ENCODE measurements at regions not wholly inside any gene's neighbourhood (a gene's known extent, or its start where the extent isn't known, plus 50 kb on each side); places are given as distances from the start of the nearest gene placed in this dataset.

DNA sequence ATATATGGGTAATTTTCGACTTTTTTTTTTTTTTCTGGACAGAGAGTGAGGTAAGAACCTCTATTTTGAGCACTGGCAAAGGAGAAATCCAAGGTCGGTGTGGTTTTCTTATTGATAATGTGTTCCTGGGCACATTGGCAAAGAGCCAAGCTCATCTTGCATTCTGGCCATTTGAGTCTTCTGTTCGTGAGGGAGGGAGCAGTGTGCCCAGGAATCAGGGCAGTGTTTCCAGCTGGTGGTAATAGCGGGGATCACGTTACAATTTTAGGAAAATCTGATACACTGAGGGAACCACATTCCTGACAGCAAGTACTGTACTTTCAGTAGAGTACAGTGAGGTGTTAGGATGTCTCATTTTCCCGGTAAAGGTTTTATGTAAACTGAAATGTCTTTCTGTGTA lies 442.3 kb upstream of the MAP3K7 start (continued):
- no peak for TF ChIP-seq TAF1 (IDR thresholded peaks at IDR 0.05; ENCODE audit: borderline replicate concordance, low read depth, low read length)
- TF ChIP-seq, protein P1, sequence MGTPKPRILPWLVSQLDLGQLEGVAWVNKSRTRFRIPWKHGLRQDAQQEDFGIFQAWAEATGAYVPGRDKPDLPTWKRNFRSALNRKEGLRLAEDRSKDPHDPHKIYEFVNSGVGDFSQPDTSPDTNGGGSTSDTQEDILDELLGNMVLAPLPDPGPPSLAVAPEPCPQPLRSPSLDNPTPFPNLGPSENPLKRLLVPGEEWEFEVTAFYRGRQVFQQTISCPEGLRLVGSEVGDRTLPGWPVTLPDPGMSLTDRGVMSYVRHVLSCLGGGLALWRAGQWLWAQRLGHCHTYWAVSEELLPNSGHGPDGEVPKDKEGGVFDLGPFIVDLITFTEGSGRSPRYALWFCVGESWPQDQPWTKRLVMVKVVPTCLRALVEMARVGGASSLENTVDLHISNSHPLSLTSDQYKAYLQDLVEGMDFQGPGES (IDR thresholded peaks at IDR 0.05): no peak
- TF ChIP-seq ZSCAN29 (IDR thresholded peaks at IDR 0.05): no peak
- TF ChIP-seq POLR2AphosphoS5 (IDR thresholded peaks at IDR 0.05; ENCODE audit: low read length): no peak

DNA sequence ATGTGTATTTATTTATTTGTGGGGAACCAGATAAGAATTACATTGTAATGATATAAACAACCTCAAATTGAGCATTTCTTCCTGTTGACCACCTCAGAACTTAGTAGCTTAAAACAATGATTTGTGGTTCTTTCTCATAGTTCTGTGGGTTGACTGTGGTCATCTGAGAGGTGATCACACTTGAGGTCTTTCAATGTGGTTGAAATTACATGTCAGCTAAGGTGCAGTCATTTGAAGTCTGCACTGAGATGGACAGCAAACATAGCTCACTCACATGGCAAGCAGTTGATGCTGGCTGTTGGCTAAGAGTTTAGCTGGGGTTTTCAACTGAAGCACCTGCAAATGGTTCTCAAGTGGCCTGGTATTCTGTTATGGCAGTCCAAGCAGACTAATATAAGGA lies 436.7 kb upstream of the MAP3K7 start:
- BruUV-seq (replicated peaks): no TSS peak
- Histone ChIP-seq H3K4me3 (no peak overlapping the region), H4K20me1 (ENCODE audit: control insufficient read depth, insufficient read depth) (no peaks in the 10 kb centered on the region), H3K4me2 (ENCODE audit: control insufficient read depth, insufficient read depth) (no peak overlapping the region), H3K36me3 (ENCODE audit: control insufficient read depth in 2 of 2, insufficient read depth in 2 of 2, low read length in 1 of 2) (no peaks in the 10 kb centered on the region), H2AFZ (ENCODE audit: control insufficient read depth, low read depth, low read length) (no peak overlapping the region), H3K9ac (ENCODE audit: control insufficient read depth, insufficient read depth, low read length) (no peak overlapping the region), H3K9me3 (replicated peaks; ENCODE audit: control insufficient read depth, insufficient read depth, low read length) (no peaks in the 10 kb centered on the region), H3K4me1 (ENCODE audit: control insufficient read depth, insufficient read depth, low read length) (no peaks in the 10 kb centered on the region), H3K79me2 (ENCODE audit: control insufficient read depth, insufficient read depth, low read length) (no peaks in the 10 kb centered on the region), H3K27ac (ENCODE audit: control insufficient read depth, insufficient read depth) (no peak overlapping the region), H3K27me3 (replicated peaks in 1 of 2; ENCODE audit: control insufficient read depth in 2 of 2, insufficient read depth in 2 of 2, low read length in 1 of 2) (no peaks in the 10 kb centered on the region)
- TF ChIP-seq RAD21 (IDR thresholded peaks at IDR 0.05; ENCODE audit: insufficient read depth, low read depth, low read length): no peak
- peak; percentile 72 for TF ChIP-seq RUNX3 (IDR thresholded peaks at IDR 0.05; ENCODE audit: low read length)
- TF ChIP-seq SREBF1 (IDR thresholded peaks at IDR 0.05; ENCODE audit: low read length): no peak
- no peak for TF ChIP-seq ETV6 (conservative IDR thresholded peaks at IDR 0.05 in 1 of 2, IDR thresholded peaks at IDR 0.05 in 1 of 2; ENCODE audit: borderline replicate concordance in 1 of 2, low read depth in 1 of 2)
- TF ChIP-seq HDGF (IDR thresholded peaks at IDR 0.05): no peak
- TF ChIP-seq CREB1 (IDR thresholded peaks at IDR 0.05; ENCODE audit: low read depth): no peak
- no peak for TF ChIP-seq NRF1 (conservative IDR thresholded peaks at IDR 0.05; ENCODE audit: low read depth, low read length)
- ChIA-PET SMC1A (ENCODE audit: uncharacterized antibody, unreplicated experiment) (interaction anchor here (1.2 kb wide), 1 partner anchor 26 kb away, joined by 3 read pairs; no protein-coding TSS in a partner anchor), POLR2A (no interaction called here), RAD21 (ENCODE audit: unreplicated experiment) (no interaction called here), CTCF (interaction anchor here (1.0 kb wide), 1 partner anchor 16 kb away, joined by 3 read pairs; no protein-coding TSS in a partner anchor)
- in situ Hi-C loops (cut with MboI): no loop called here
- ATAC-seq (peak; percentile 38; the same call in 2 of the 3 replicates), DNase-seq (ENCODE audit: low read depth, low spot score) (no peak), FAIRE-seq (no peak)
- intact Hi-C loops (cut with micrococcal nuclease; ENCODE audit: unreplicated experiment): no loop called here

Measured in GM12878 (cell line).